ENCODE measurements at regions not wholly inside any gene's neighbourhood (a gene's known extent, or its start where the extent isn't known, plus 50 kb on each side); places are given as distances from the start of the nearest gene placed in this dataset.
"Not testable (repeated sequence)": the region's sequence is repeated elsewhere in the genome, so short reads cannot be mapped to it uniquely, and the experiment has no call there.

GRCh38 chr12:131634037-131634436 lies 76.9 kb upstream of the SFSWAP start:
- TF ChIP-seq TAF1 (IDR thresholded peaks at IDR 0.05; ENCODE audit: borderline replicate concordance, low read depth, low read length) = no peak
- DNase-seq (ENCODE audit: insufficient read length) (no peak), FAIRE-seq (no peak)

- not testable (repeated sequence) for FAIRE-seq; DNase-seq (ENCODE audit: insufficient read length)
Measured at GRCh38 chr12:131635012-131635411, 75.9 kb upstream of the SFSWAP start.

- FAIRE-seq (no peak), DNase-seq (ENCODE audit: insufficient read length) (no peak)
- TF ChIP-seq TAF1 (IDR thresholded peaks at IDR 0.05; ENCODE audit: borderline replicate concordance, low read depth, low read length) = no peak
- TF ChIP-seq POLR2A (IDR thresholded peaks at IDR 0.05; ENCODE audit: low read depth, low read length) = no peak
Measured at GRCh38 chr12:131635491-131636122, 75.3 kb upstream of the SFSWAP start.

- TF ChIP-seq POLR2AphosphoS5 (IDR thresholded peaks at IDR 0.05; ENCODE audit: low read depth, low read length) (no peak), POLR2A (IDR thresholded peaks at IDR 0.05; ENCODE audit: low read depth, low read length) (no peak), TAF1 (IDR thresholded peaks at IDR 0.05; ENCODE audit: borderline replicate concordance, low read depth, low read length) (no peak)
- FAIRE-seq = no peak
Measured at GRCh38 chr12:131636266-131636665, 74.6 kb upstream of the SFSWAP start.

GRCh38 chr12:131636940-131637750 lies 73.7 kb upstream of the SFSWAP start:
- TF ChIP-seq POLR2A (IDR thresholded peaks at IDR 0.05; ENCODE audit: low read depth, low read length) (no peak), TAF1 (IDR thresholded peaks at IDR 0.05; ENCODE audit: borderline replicate concordance, low read depth, low read length) (no peak), POLR2AphosphoS5 (IDR thresholded peaks at IDR 0.05; ENCODE audit: low read depth, low read length) (no peak)
- DNase-seq (ENCODE audit: insufficient read length) (no peak), FAIRE-seq (no peak)

More at GRCh38 chr12:131636266-131636665, 74.6 kb upstream of the SFSWAP start:
- DNase-seq (ENCODE audit: insufficient read length) = no peak

GRCh38 chr12:131637986-131638385 lies 72.9 kb upstream of the SFSWAP start:
- no peak for FAIRE-seq
- TF ChIP-seq POLR2AphosphoS5 (IDR thresholded peaks at IDR 0.05; ENCODE audit: low read depth, low read length) (no peak), POLR2A (IDR thresholded peaks at IDR 0.05; ENCODE audit: low read depth, low read length) (no peak), TAF1 (IDR thresholded peaks at IDR 0.05; ENCODE audit: borderline replicate concordance, low read depth, low read length) (no peak)
- DNase-seq (ENCODE audit: insufficient read length) = no peak

- no peak for DNase-seq (ENCODE audit: insufficient read length)
- TF ChIP-seq POLR2AphosphoS5 (IDR thresholded peaks at IDR 0.05; ENCODE audit: low read depth, low read length) (no peak), TAF1 (IDR thresholded peaks at IDR 0.05; ENCODE audit: borderline replicate concordance, low read depth, low read length) (no peak), POLR2A (IDR thresholded peaks at IDR 0.05; ENCODE audit: low read depth, low read length) (no peak)
- no peak for FAIRE-seq
Measured at GRCh38 chr12:131639270-131639940, 71.5 kb upstream of the SFSWAP start.

- TF ChIP-seq TAF1 (IDR thresholded peaks at IDR 0.05; ENCODE audit: borderline replicate concordance, low read depth, low read length) (no peak), POLR2A (IDR thresholded peaks at IDR 0.05; ENCODE audit: low read depth, low read length) (no peak), POLR2AphosphoS5 (IDR thresholded peaks at IDR 0.05; ENCODE audit: low read depth, low read length) (no peak)
- no peak for DNase-seq (ENCODE audit: insufficient read length)
- no peak for FAIRE-seq
Measured at GRCh38 chr12:131640525-131640924, 70.4 kb upstream of the SFSWAP start.

- no peak for DNase-seq (ENCODE audit: insufficient read length)
- no peak for FAIRE-seq
- TF ChIP-seq POLR2AphosphoS5 (IDR thresholded peaks at IDR 0.05; ENCODE audit: low read depth, low read length) (no peak), TAF1 (IDR thresholded peaks at IDR 0.05; ENCODE audit: borderline replicate concordance, low read depth, low read length) (no peak), POLR2A (IDR thresholded peaks at IDR 0.05; ENCODE audit: low read depth, low read length) (no peak)
Measured at GRCh38 chr12:131641315-131641714, 69.6 kb upstream of the SFSWAP start.

GRCh38 chr12:131642101-131642540 lies 68.8 kb upstream of the SFSWAP start:
- DNase-seq (ENCODE audit: insufficient read length) = no peak
- TF ChIP-seq TAF1 (IDR thresholded peaks at IDR 0.05; ENCODE audit: borderline replicate concordance, low read depth, low read length) (no peak), POLR2AphosphoS5 (IDR thresholded peaks at IDR 0.05; ENCODE audit: low read depth, low read length) (no peak), POLR2A (IDR thresholded peaks at IDR 0.05; ENCODE audit: low read depth, low read length) (no peak)
- no peak for FAIRE-seq

GRCh38 chr12:131642771-131643170 lies 68.1 kb upstream of the SFSWAP start:
- FAIRE-seq = no peak
- no peak for TF ChIP-seq POLR2AphosphoS5 (IDR thresholded peaks at IDR 0.05; ENCODE audit: low read depth, low read length)
- no peak for DNase-seq (ENCODE audit: insufficient read length)

All from GM12892 (cell line).